Sigmoid colon (tissue), 4 donors: ENCODE measurements at regions not wholly inside any gene's neighbourhood (a gene's known extent, or its start where the extent isn't known, plus 50 kb on each side); places are given as distances from the start of the nearest gene placed in this dataset.
"Not testable (repeated sequence)": the region's sequence is repeated elsewhere in the genome, so short reads cannot be mapped to it uniquely, and the experiment has no call there.

ENCODE experiments used
- CTCF ChIP-seq, 4 experiments: fragments of 450-650 bp in 3 of 4; fragments of 200-600 bp in 1 of 4; IDR thresholded peaks; one replicate each; pipeline ENCODE4 v1.5.1; 2016 to 2019; ENCODE audit warnings: antibody characterized with exemption in 4 of 4, mild to moderate bottlenecking in 3 of 4, moderate library complexity in 2 of 4
- POLR2A ChIP-seq, 2 donors: fragments of 450-650 bp; IDR thresholded peaks; one replicate each; pipeline ENCODE4 v1.6.1; 2016; ENCODE audit warnings: antibody characterized with exemption in 2 of 2, mild to moderate bottlenecking in 2 of 2, moderate library complexity in 2 of 2
- POLR2AphosphoS5 ChIP-seq, 4 donors: sonication (generic); formaldehyde crosslinking; IDR thresholded peaks; one replicate each; pipeline ENCODE4 v1.6.1; 2017; ENCODE audit warnings: antibody characterized with exemption in 4 of 4

GRCh38 chr5:27119736-27120321 lies 81.4 kb upstream of the CDH9 start:
- not testable (repeated sequence) for TF ChIP-seq CTCF, POLR2A, POLR2AphosphoS5 (IDR thresholded peaks at IDR 0.05)
